Fibroblast of villous mesenchyme (primary cell): ENCODE measurements at regions not wholly inside any gene's neighbourhood (a gene's known extent, or its start where the extent isn't known, plus 50 kb on each side); places are given as distances from the start of the nearest gene placed in this dataset.

Source experiments
- DNase-seq: peaks from one replicate; pipeline ENCODE4 v3.0.0-alpha.2; 2010; ENCODE audit warnings: low read depth
- H3K4me3 ChIP-seq: 2 replicates; pipeline ENCODE4 v1.5.1; 2011; ENCODE audit warnings: low read depth, mild to moderate bottlenecking, low read length
- TF ChIP-seq, protein P1 (sequence below): IDR thresholded peaks from 2 replicates; pipeline ENCODE4 v1.5.1; 2012; ENCODE audit warnings: low read depth, mild to moderate bottlenecking, low read length; ENCODE audit not compliant: insufficient read depth

- TF ChIP-seq, protein P1, sequence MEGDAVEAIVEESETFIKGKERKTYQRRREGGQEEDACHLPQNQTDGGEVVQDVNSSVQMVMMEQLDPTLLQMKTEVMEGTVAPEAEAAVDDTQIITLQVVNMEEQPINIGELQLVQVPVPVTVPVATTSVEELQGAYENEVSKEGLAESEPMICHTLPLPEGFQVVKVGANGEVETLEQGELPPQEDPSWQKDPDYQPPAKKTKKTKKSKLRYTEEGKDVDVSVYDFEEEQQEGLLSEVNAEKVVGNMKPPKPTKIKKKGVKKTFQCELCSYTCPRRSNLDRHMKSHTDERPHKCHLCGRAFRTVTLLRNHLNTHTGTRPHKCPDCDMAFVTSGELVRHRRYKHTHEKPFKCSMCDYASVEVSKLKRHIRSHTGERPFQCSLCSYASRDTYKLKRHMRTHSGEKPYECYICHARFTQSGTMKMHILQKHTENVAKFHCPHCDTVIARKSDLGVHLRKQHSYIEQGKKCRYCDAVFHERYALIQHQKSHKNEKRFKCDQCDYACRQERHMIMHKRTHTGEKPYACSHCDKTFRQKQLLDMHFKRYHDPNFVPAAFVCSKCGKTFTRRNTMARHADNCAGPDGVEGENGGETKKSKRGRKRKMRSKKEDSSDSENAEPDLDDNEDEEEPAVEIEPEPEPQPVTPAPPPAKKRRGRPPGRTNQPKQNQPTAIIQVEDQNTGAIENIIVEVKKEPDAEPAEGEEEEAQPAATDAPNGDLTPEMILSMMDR, result no peak
- no peak for DNase-seq
- H3K4me3 ChIP-seq, result no peak overlapping the region
These were observed 54.0 kb upstream of the SLIT3 start for GRCh38 chr5:169354921-169355320.

DNA sequence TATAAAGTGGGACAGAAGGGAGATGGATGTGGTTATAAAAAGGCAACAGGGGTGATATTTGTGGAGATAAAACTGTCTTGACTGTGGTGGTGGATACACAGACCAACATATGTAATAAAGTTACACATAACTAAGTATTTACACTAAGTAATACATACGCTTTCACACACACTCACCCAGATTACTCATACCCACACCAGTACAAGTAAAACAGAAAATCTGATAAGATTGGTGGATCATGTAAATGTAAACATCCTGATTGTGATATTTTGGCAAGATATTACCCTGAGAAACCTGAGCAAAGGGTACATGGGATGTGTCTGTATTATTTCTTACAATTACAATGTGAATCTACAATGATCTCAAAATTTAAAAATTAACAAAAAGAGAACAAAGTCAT is 53.3 kb upstream of the SLIT3 start:
- TF ChIP-seq, protein P1, result no peak
- peak; percentile 55 for DNase-seq
- H3K4me3 ChIP-seq, result no peak overlapping the region

- no peak for DNase-seq
- no peak overlapping the region for H3K4me3 ChIP-seq
- TF ChIP-seq, protein P1, result no peak
These were observed 52.0 kb upstream of the SLIT3 start for GRCh38 chr5:169352901-169353300.

DNA sequence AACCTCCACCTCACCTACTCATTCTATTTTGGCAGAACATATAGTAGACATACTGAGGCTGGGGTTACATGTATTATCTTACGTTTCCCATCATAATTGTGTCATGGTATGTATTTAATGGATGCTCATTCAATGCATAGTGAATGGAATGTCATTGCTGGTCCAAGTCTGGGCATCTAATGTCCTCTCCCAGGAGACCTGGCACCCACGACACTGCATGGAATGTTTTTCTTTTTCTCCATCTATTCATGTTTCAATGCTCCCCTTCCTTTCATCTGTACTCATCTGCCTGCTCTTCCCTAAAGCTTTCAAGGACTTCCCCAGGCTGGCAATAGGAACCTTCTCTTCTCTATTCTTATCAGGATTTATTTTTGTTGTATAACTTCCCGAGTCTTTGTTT is 50.8 kb upstream of the SLIT3 start:
- no peak for DNase-seq
- TF ChIP-seq, protein P1, result no peak
- H3K4me3 ChIP-seq, result no peak overlapping the region

DNA sequence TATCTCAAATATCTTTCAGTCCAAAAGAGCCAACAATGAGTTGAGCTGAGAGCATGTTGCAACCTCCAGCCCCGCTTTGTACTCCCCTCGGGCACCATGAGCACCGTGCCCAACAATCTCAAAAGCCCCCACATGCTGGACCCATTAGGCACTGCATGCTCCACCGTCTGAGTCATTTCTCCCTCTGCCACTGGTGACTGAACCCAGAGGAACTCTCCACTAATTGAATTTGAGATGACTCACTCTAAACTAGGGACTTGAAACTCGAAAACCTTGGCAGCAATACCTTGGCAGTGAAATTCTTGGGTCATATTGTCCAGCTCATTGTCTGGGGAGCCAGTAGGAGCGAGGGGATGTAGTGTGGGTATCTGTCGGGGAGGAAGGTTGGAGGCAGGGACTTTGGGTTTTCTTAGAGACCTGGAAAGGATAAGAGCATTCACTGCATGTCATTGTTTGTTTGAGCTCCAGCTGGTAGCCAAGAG is 49.9 kb upstream of the SLIT3 start:
- TF ChIP-seq, protein P1, result no peak
- peak; percentile 72 for DNase-seq
- H3K4me3 ChIP-seq, result no peak overlapping the region
